BJ (cell line): ENCODE measurements at regions not wholly inside any gene's neighbourhood (a gene's known extent, or its start where the extent isn't known, plus 50 kb on each side); places are given as distances from the start of the nearest gene placed in this dataset.

Experiments used
- CTCF ChIA-PET: fragments of 350-600 bp; formaldehyde crosslinking; extraction: SDS; loops from one replicate; lab custom pipeline; 2021; ENCODE audit warnings: antibody characterized with exemption, inconsistent platforms; lab: Yijun Ruan, JAX
- POLR2A ChIA-PET: fragments of 300-600 bp; sonication (Branson Sonifier 250); formaldehyde crosslinking; extraction: SDS; loops from one replicate; lab custom pipeline; 2021; ENCODE audit warnings: antibody characterized with exemption; lab: Charles Lee
- DNase-seq: peaks from one replicate; pipeline ENCODE4 v3.0.0-alpha.2; 2011; ENCODE audit warnings: low read depth
- H3K27me3 ChIP-seq: 2 replicates; pipeline ENCODE4 v1.6.0; 2011; ENCODE audit warnings: low read length; ENCODE audit not compliant: control insufficient read depth, insufficient read depth
- H3K36me3 ChIP-seq: 2 replicates; pipeline ENCODE4 v1.5.1; 2011; ENCODE audit warnings: low read length; ENCODE audit not compliant: control insufficient read depth, insufficient read depth
- H3K4me3 ChIP-seq: 2 replicates; pipeline ENCODE4 v1.5.1; 2011; ENCODE audit warnings: low read depth, mild to moderate bottlenecking, control low read depth, low read length
- CTCF ChIP-seq: IDR thresholded peaks from 2 replicates; pipeline ENCODE4 v1.5.1; 2011; ENCODE audit warnings: low read depth, mild to moderate bottlenecking, control low read depth, inconsistent platforms, low read length, moderate library complexity; ENCODE audit not compliant: insufficient read depth

GRCh38 chr4:19806865-19807264 is 444.8 kb upstream of the SLIT2 start:
- ChIA-PET POLR2A (no interaction called here), CTCF (interaction anchor here (1.4 kb wide), 1 partner anchor 17 kb away, joined by 5 read pairs; no protein-coding TSS in a partner anchor)
- no peak for DNase-seq
- H3K27me3 ChIP-seq: no peaks in the 10 kb centered on the region
- TF ChIP-seq CTCF: no peak
- no peak overlapping the region for H3K4me3 ChIP-seq
- H3K36me3 ChIP-seq: no peaks in the 10 kb centered on the region

GRCh38 chr4:19803406-19803805 is 448.3 kb upstream of the SLIT2 start:
- no peak for TF ChIP-seq CTCF
- Histone ChIP-seq H3K27me3 (no peaks in the 10 kb centered on the region), H3K36me3 (no peaks in the 10 kb centered on the region), H3K4me3 (no peak overlapping the region)
- ChIA-PET POLR2A (no interaction called here), CTCF (no interaction called here)
- no peak for DNase-seq

GRCh38 chr4:19793831-19794230 is 457.9 kb upstream of the SLIT2 start:
- POLR2A ChIA-PET: no interaction called here
- H3K4me3 ChIP-seq: no peak overlapping the region
- TF ChIP-seq CTCF: no peak
- no peaks in the 10 kb centered on the region for H3K36me3 ChIP-seq
- CTCF ChIA-PET: no interaction called here
- no peak for DNase-seq
- H3K27me3 ChIP-seq: no peaks in the 10 kb centered on the region

GRCh38 chr4:19791422-19792123 is 460.1 kb upstream of the SLIT2 start:
- no peaks in the 10 kb centered on the region for H3K27me3 ChIP-seq
- no peaks in the 10 kb centered on the region for H3K36me3 ChIP-seq
- no peak for DNase-seq
- no peak overlapping the region for H3K4me3 ChIP-seq
- ChIA-PET CTCF (interaction anchor here (0.6 to 1.3 kb wide), 3 partner anchors 14 to 96 kb away, joined by 3 read pairs; no protein-coding TSS in a partner anchor), POLR2A (no interaction called here)
- peak; percentile 18; the same call in 1 of the 2 replicates for TF ChIP-seq CTCF

- H3K27me3 ChIP-seq: no peaks in the 10 kb centered on the region
- no peaks in the 10 kb centered on the region for H3K36me3 ChIP-seq
- H3K4me3 ChIP-seq: no peak overlapping the region
- no peak for TF ChIP-seq CTCF
- DNase-seq: no peak
- ChIA-PET POLR2A (no interaction called here), CTCF (no interaction called here)
These were observed 465.1 kb upstream of the SLIT2 start for GRCh38 chr4:19786616-19787015.
